IMR-90 (cell line): ENCODE measurements at regions not wholly inside any gene's neighbourhood (a gene's known extent, or its start where the extent isn't known, plus 50 kb on each side); places are given as distances from the start of the nearest gene placed in this dataset.

Experiments
- BHLHE40 ChIP-seq: fragments of 150-350 bp; IDR thresholded peaks from 2 replicates; pipeline ENCODE4 v1.6.1; 2016; ENCODE audit warnings: mild to moderate bottlenecking, low read depth, low read length
- CTCF ChIP-seq: conservative IDR thresholded peaks from 2 replicates; pipeline ENCODE4 v1.5.1; 2012; ENCODE audit warnings: mild to moderate bottlenecking, low read depth, low read length, improper control_type of control experiment
- POLR2A ChIP-seq: IDR thresholded peaks from 2 replicates; pipeline ENCODE4 v1.6.1; 2012; ENCODE audit warnings: mild to moderate bottlenecking, low read depth, low read length
- SMC3 ChIP-seq: fragments of 150-350 bp; IDR thresholded peaks from 2 replicates; pipeline ENCODE4 v1.6.1; 2016; ENCODE audit warnings: low read depth, mild to moderate bottlenecking, antibody characterized with exemption, low read length, moderate library complexity
- USF2 ChIP-seq: fragments of 150-350 bp; IDR thresholded peaks from 2 replicates; pipeline ENCODE4 v1.6.1; 2017; ENCODE audit warnings: mild to moderate bottlenecking, antibody characterized with exemption, low read length, low read depth

- TF ChIP-seq CTCF (no peak), BHLHE40 (no peak), USF2 (no peak), POLR2A (no peak), SMC3 (no peak)
Measured at GRCh38 chr18:68409576-68409975, 305.3 kb downstream of the TMX3 start.
